Lower leg skin (tissue), 4 donors: ENCODE measurements at regions not wholly inside any gene's neighbourhood (a gene's known extent, or its start where the extent isn't known, plus 50 kb on each side); places are given as distances from the start of the nearest gene placed in this dataset.
A peak's percentile ranks its signal among the peaks of the same experiment; 100 is the strongest.

ENCODE experiments used
- DNase-seq, 2 donors: peaks; one replicate each; pipeline ENCODE4 v3.0.0-alpha.2; 2019; ENCODE audit warnings: low spot score in 2 of 2
- H3K4me3 ChIP-seq: fragments of 200-600 bp; sonication (generic); 2 replicates; pipeline ENCODE4 v1.5.1; 2017; ENCODE audit warnings: mild to moderate bottlenecking, low read depth; ENCODE audit not compliant: poor library complexity, severe bottlenecking
- POLR2A ChIP-seq, 2 donors: fragments of 450-650 bp; IDR thresholded peaks; one replicate each; pipeline ENCODE4 v1.6.1; 2016 to 2017; ENCODE audit warnings: antibody characterized with exemption in 2 of 2, mild to moderate bottlenecking in 1 of 2, moderate library complexity in 1 of 2
- WGBS, 2 donors: methylation state at CpG; one replicate each; pipeline ENCODE4 v1.1.5; 2018; 5-methylcytosine and 5-hydroxymethylcytosine counted together
- intact Hi-C: fragments of 100-400 bp; cut with DNase I; formaldehyde crosslinking; loops from one replicate; pipeline ENCODE4 v1.15.0; 2023; ENCODE audit warnings: low total_unique reads
- TF ChIP-seq, protein P1 (sequence below), 3 donors: fragments of 450-650 bp; IDR thresholded peaks; one replicate each; pipeline ENCODE4 v1.5.1; 2016; ENCODE audit warnings: antibody characterized with exemption in 3 of 3, mild to moderate bottlenecking in 3 of 3, moderate library complexity in 2 of 3

DNA sequence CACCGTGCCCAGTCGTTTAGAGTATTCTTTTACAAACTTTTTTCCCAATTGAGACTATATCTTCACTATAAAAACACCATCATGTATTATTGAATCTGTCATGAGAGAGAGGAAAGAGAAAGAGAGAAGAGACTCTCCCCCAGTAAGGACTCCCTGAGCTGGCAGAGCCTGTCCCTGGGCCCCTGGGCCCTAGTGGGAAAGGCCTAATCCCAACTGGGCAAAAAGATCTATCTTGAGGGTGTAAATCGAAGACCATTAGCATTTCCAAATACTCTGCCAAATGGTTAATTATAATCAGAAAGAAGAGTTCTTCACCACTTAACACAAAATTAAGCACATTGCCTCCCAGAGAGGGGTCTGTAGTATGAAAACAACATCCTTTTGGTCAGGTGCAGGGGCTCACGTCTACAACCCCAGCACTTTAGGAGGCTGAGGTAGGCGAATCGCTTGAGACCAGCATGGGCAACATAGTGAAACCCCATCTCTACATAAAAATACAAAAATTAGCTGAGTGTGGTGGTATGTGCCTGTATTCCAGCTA lies 108.2 kb downstream of the SKIDA1 start:
- WGBS, 2 donors, result 87 to 92% methylated on average over 6 of the region's 6 CpGs
- intact Hi-C loops, result no loop called here
- peak in 1 of 2 donors; percentile 53 for DNase-seq
- H3K4me3 ChIP-seq, result no peak overlapping the region
- no peak for TF ChIP-seq POLR2A (IDR thresholded peaks at IDR 0.05)
- TF ChIP-seq, protein P1, sequence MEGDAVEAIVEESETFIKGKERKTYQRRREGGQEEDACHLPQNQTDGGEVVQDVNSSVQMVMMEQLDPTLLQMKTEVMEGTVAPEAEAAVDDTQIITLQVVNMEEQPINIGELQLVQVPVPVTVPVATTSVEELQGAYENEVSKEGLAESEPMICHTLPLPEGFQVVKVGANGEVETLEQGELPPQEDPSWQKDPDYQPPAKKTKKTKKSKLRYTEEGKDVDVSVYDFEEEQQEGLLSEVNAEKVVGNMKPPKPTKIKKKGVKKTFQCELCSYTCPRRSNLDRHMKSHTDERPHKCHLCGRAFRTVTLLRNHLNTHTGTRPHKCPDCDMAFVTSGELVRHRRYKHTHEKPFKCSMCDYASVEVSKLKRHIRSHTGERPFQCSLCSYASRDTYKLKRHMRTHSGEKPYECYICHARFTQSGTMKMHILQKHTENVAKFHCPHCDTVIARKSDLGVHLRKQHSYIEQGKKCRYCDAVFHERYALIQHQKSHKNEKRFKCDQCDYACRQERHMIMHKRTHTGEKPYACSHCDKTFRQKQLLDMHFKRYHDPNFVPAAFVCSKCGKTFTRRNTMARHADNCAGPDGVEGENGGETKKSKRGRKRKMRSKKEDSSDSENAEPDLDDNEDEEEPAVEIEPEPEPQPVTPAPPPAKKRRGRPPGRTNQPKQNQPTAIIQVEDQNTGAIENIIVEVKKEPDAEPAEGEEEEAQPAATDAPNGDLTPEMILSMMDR (IDR thresholded peaks at IDR 0.05), result no peak

DNA sequence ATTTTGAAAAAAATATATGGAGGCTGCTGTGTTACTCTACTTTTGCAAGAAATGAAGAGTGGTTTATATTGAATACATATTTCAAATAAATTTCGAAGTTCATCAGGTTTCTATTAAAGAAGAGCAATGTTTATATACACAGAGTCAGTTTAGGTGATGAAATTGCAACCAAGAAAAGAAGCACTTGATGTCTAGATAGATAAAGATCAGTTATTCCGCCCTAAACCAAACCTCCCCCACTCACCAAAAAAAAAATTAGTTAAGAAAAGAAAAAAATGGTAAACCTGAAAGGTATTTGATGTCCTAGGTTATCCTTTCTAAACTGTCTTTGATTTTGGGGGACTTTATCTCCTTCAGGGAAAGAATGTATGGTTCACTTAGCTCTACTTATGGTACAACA lies 111.8 kb downstream of the SKIDA1 start:
- DNase-seq, result no peak
- H3K4me3 ChIP-seq, result no peak overlapping the region
- WGBS, 2 donors, result 73 to 78% methylated on average over 2 of the region's 2 CpGs
- TF ChIP-seq, protein P1 (IDR thresholded peaks at IDR 0.05), result no peak
- TF ChIP-seq POLR2A (IDR thresholded peaks at IDR 0.05), result no peak
- intact Hi-C loops, result no loop called here

DNA sequence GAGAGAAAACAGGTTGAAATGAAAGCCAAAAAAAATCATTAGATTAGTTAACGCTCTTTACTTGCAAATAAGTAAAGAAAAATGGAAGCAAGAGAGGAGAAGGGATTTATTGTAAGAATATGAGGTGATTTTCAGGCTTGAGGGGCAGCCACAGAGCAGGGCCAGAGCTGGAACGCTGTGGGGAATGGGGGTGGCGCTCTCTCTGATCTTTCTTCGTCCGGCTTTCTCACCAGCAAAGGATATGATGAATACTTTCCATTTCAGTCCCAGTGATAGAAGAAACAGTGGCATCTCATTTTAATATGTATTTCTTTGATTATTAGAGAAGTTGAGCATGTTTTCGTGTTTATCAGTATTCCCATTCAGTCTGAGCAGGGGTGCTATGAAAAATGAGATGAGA lies 112.2 kb downstream of the SKIDA1 start:
- 83 to 85% methylated on average over 6 of the region's 6 CpGs for WGBS, 2 donors
- no peak overlapping the region for H3K4me3 ChIP-seq
- DNase-seq, result peak in 1 of 2 donors; percentile 1
- TF ChIP-seq, protein P1 (IDR thresholded peaks at IDR 0.05), result no peak
- TF ChIP-seq POLR2A (IDR thresholded peaks at IDR 0.05), result no peak
- intact Hi-C loops, result no loop called here

- H3K4me3 ChIP-seq, result no peak overlapping the region
- no peak for TF ChIP-seq POLR2A (IDR thresholded peaks at IDR 0.05)
- TF ChIP-seq, protein P1 (IDR thresholded peaks at IDR 0.05), result no peak
- DNase-seq, result no peak
- WGBS, 2 donors, result 35 to 45% methylated on average over 7 of the region's 7 CpGs
- intact Hi-C loops, result no loop called here
These were observed 118.8 kb downstream of the SKIDA1 start for GRCh38 chr10:21406595-21407193.

DNA sequence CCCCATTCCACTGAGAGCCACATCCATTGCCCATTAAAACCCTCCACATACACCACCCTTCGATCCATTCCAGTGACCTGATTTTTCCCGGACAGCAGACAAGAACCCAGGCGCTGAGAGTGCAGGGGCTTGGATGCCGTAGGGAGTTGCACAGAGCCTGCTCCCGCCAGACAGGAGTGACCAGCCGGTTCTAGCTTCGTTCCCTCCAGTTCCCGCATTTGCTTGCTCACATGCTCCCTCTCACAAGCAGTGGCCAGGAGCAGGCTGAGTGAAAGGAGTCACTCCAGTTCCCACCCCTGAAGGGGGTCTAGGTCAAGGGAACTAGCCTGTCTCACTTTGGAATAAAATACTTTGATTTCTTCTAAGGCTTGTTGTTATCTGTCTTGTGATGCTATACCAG lies 119.5 kb downstream of the SKIDA1 start:
- H3K4me3 ChIP-seq, result no peak overlapping the region
- no peak for DNase-seq
- intact Hi-C loops, result no loop called here
- TF ChIP-seq, protein P1 (IDR thresholded peaks at IDR 0.05), result no peak
- no peak for TF ChIP-seq POLR2A (IDR thresholded peaks at IDR 0.05)
- WGBS, 2 donors, result 93 to 99% methylated on average over 8 of the region's 8 CpGs
